ENCODE measurements at regions not wholly inside any gene's neighbourhood (a gene's known extent, or its start where the extent isn't known, plus 50 kb on each side); places are given as distances from the start of the nearest gene placed in this dataset.

DNA sequence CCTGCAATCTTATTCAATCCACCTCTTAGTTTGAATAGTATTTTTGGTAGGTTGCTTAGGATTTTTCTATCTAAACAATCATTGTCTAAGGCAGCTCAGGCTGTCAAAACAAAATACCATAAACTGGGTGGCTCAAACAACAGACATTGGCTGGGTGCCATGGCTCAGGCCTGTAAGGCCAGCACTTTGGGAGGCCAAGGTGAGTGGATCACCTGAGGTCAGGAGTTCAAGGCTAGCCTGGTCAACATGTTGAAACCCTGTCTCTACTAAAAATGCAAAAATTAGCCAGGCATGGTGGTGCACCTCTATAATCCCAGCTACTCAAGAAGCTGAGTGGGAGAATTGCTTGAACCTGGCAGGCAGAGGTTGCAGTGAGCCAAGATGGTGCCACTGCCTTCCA is 126.7 kb downstream of the CYLD start:
- CTCF ChIA-PET: no interaction called here
- intact Hi-C loops (cut with micrococcal nuclease; ENCODE audit: unreplicated experiment): no loop called here
- Mint-ChIP-seq H3K4me3 (ENCODE audit: low read depth, unreplicated experiment) (no peak overlapping the region), H3K4me1 (ENCODE audit: low read depth, unreplicated experiment) (peaks cover 22% of the 10 kb centered on the region), H3K9me3 (ENCODE audit: low read depth, unreplicated experiment) (no peaks in the 10 kb centered on the region), H3K36me3 (ENCODE audit: insufficient read depth, unreplicated experiment) (no peaks in the 10 kb centered on the region), H3K27me3 (ENCODE audit: unreplicated experiment) (no peaks in the 10 kb centered on the region), H3K27ac (ENCODE audit: unreplicated experiment) (no peak overlapping the region)
- TF ChIP-seq CTCF (IDR thresholded peaks at IDR 0.05; ENCODE audit: unreplicated experiment): no peak
- no peak for DNase-seq
- no TSS peak for BruUV-seq (replicated peaks)

GRCh38 chr16:50866806-50867205 is 124.9 kb downstream of the CYLD start:
- Mint-ChIP-seq H3K4me1 (ENCODE audit: low read depth, unreplicated experiment) (peaks cover 40% of the 10 kb centered on the region), H3K36me3 (ENCODE audit: insufficient read depth, unreplicated experiment) (no peaks in the 10 kb centered on the region), H3K4me3 (ENCODE audit: low read depth, unreplicated experiment) (no peak overlapping the region), H3K27me3 (ENCODE audit: unreplicated experiment) (no peaks in the 10 kb centered on the region), H3K9me3 (ENCODE audit: low read depth, unreplicated experiment) (no peaks in the 10 kb centered on the region), H3K27ac (ENCODE audit: unreplicated experiment) (no peak overlapping the region)
- intact Hi-C loops (cut with micrococcal nuclease; ENCODE audit: unreplicated experiment): no loop called here
- DNase-seq: no peak
- CTCF ChIA-PET: no interaction called here
- no peak for TF ChIP-seq CTCF (IDR thresholded peaks at IDR 0.05; ENCODE audit: unreplicated experiment)
- BruUV-seq (replicated peaks): no TSS peak

GRCh38 chr16:50864386-50864785 is 122.5 kb downstream of the CYLD start:
- Mint-ChIP-seq H3K4me1 (ENCODE audit: low read depth, unreplicated experiment) (peaks cover 64% of the 10 kb centered on the region), H3K27me3 (ENCODE audit: unreplicated experiment) (no peaks in the 10 kb centered on the region), H3K27ac (ENCODE audit: unreplicated experiment) (no peak overlapping the region), H3K36me3 (ENCODE audit: insufficient read depth, unreplicated experiment) (no peaks in the 10 kb centered on the region), H3K9me3 (ENCODE audit: low read depth, unreplicated experiment) (no peaks in the 10 kb centered on the region), H3K4me3 (ENCODE audit: low read depth, unreplicated experiment) (no peak overlapping the region)
- CTCF ChIA-PET: no interaction called here
- no peak for DNase-seq
- no TSS peak for BruUV-seq (replicated peaks)
- TF ChIP-seq CTCF (IDR thresholded peaks at IDR 0.05; ENCODE audit: unreplicated experiment): no peak
- intact Hi-C loops (cut with micrococcal nuclease; ENCODE audit: unreplicated experiment): no loop called here

- peaks cover 65% of the 10 kb centered on the region for H3K4me1 Mint-ChIP-seq (ENCODE audit: low read depth, unreplicated experiment)
- CTCF ChIA-PET: interaction anchor here (2.6 kb wide), 1 partner anchor 57 kb away, joined by 22 read pairs; no protein-coding TSS in a partner anchor
- no peaks in the 10 kb centered on the region for H3K36me3 Mint-ChIP-seq (ENCODE audit: insufficient read depth, unreplicated experiment)
Measured at GRCh38 chr16:50863644-50864144, 121.8 kb downstream of the CYLD start.

More at GRCh38 chr16:50863644-50864144, 121.8 kb downstream of the CYLD start:
- Mint-ChIP-seq H3K27ac (ENCODE audit: unreplicated experiment) (no peak overlapping the region), H3K27me3 (ENCODE audit: unreplicated experiment) (no peaks in the 10 kb centered on the region), H3K4me3 (ENCODE audit: low read depth, unreplicated experiment) (no peak overlapping the region), H3K9me3 (ENCODE audit: low read depth, unreplicated experiment) (no peaks in the 10 kb centered on the region)
- no peak for DNase-seq
- no TSS peak for BruUV-seq (replicated peaks)
- no peak for TF ChIP-seq CTCF (IDR thresholded peaks at IDR 0.05; ENCODE audit: unreplicated experiment)
- intact Hi-C loops (cut with micrococcal nuclease; ENCODE audit: unreplicated experiment): no loop called here
